ENCODE measurements at regions not wholly inside any gene's neighbourhood (a gene's known extent, or its start where the extent isn't known, plus 50 kb on each side); places are given as distances from the start of the nearest gene placed in this dataset.

DNA sequence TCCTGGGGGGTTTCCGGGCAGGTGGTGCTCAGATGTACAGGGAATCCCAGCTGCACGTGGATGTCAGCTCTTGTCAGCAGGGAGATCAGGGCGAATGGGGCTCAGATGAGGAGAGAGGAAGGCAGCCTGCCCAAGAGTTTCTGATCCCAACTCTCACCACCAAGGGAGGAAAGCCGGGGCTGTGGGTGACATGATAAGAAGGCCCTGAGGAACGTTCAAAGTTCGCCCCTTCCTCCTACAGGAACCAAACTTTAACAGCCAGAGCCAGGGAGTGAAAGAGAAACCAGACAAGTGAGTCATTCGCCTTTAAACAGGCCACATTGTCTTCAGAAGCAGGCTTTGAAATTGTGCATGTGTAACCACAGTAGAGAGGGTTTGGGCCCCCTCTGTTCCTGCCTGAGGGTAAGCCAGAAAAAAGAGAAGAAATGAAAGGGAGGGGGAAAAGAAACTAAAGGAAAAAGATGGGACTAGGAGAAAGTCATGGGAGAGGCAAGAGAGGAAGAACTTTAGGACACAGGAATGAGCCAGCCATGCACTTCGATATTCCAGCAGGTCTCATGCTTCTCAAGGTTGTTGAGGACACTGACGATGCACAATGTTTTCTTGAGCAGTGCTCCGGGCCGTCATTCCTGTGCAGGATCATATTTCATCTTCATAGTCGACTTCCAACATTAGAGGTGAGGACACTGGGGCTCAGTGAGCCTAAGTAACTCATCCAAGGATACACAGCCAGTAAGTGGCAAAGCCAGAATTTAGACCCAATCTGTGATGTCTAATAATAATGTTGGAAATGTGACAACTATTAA, 691.4 kb upstream of the TBX3 start:
- TF ChIP-seq CTCF (IDR thresholded peaks at IDR 0.05) (no peak), POLR2AphosphoS5 (IDR thresholded peaks at IDR 0.05) (no peak), POLR2A (IDR thresholded peaks at IDR 0.05) (no peak)
